Activated T-helper 2 cell treated with anti-CD3 and anti-CD28 coated beads, Interferon-gamma antibody, Interleukin-2, Interleukin-4, amounts not matched to agents 10 μg/mL and 5 μg/mL and 100 μg/mL, durations not matched to agents 14 hours and 24 hours and 36 hours (primary cell): ENCODE measurements at regions not wholly inside any gene's neighbourhood (a gene's known extent, or its start where the extent isn't known, plus 50 kb on each side); places are given as distances from the start of the nearest gene placed in this dataset.

ENCODE experiments used
- DNase-seq: peaks from one replicate; pipeline ENCODE4 v3.0.0; 2021; ENCODE audit warnings: low spot score
- H3K27ac Mint-ChIP-seq: one replicate; pipeline ENCODE4 v1.8.0; 2021; ENCODE audit warnings: mixed read lengths
- H3K27me3 Mint-ChIP-seq: one replicate; pipeline ENCODE4 v1.8.0; 2021; ENCODE audit warnings: low read depth, mixed read lengths
- H3K36me3 Mint-ChIP-seq: one replicate; pipeline ENCODE4 v1.8.0; 2021; ENCODE audit warnings: low read depth, mixed read lengths
- H3K4me1 Mint-ChIP-seq: one replicate; pipeline ENCODE4 v1.8.0; 2021; ENCODE audit warnings: low read depth, mixed read lengths
- H3K4me3 Mint-ChIP-seq: one replicate; pipeline ENCODE4 v1.8.0; 2021; ENCODE audit warnings: low read depth, mild to moderate bottlenecking, moderate library complexity, mixed read lengths
- H3K9me3 Mint-ChIP-seq: one replicate; pipeline ENCODE4 v1.8.0; 2021; ENCODE audit warnings: mixed read lengths
- intact Hi-C: fragments of 100-400 bp; cut with micrococcal nuclease; formaldehyde crosslinking; loops from one replicate; pipeline ENCODE4 v1.15.1; 2023

DNA sequence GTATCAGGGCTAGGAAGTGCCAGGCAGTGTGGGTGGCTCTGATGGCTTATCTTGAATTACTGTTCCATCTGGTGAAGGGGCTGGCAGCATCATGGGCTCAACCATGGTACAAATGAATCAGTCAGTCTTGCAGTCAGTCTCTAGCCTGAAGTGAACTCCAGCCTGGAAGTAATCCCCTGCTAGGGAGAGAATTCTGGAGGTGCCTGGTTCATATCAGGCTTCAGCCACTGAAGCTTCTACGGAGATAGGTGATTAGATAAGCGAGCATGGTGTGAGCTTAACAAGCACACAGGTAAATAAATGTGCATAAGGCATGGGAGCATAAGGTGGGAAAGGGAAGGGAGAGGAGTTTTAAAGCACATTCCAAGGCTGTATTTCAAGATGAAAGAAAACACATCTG lies 541.7 kb downstream of the MBD2 start:
- Mint-ChIP-seq H3K36me3 (no peaks in the 10 kb centered on the region), H3K4me3 (no peak overlapping the region), H3K4me1 (no peaks in the 10 kb centered on the region), H3K27ac (no peak overlapping the region), H3K27me3 (no peaks in the 10 kb centered on the region), H3K9me3 (no peaks in the 10 kb centered on the region)
- no peak for DNase-seq
- intact Hi-C loops, result no loop called here

DNA sequence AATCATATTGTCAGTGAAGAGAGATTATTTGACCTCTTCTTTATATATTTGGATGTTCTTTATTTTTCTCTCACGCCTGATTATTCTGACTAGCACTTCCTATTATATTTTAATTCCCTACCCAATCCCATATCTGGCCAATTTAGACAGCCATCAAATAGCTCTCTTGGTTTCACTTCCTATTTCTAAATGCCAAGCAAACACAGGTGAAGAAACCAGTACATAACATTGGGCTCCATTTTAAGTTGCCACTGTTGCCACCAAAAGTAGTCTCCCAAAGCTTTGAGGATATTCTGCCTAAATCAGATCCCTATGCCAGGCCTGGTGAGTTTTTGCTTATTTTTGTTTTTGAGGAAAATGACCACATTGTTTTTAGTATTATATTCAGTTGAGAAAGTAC lies 547.0 kb downstream of the MBD2 start:
- Mint-ChIP-seq H3K4me1 (no peaks in the 10 kb centered on the region), H3K4me3 (no peak overlapping the region), H3K27ac (no peak overlapping the region), H3K27me3 (no peaks in the 10 kb centered on the region), H3K9me3 (peaks cover 24% of the 10 kb centered on the region), H3K36me3 (no peaks in the 10 kb centered on the region)
- no peak for DNase-seq
- intact Hi-C loops, result no loop called here

DNA sequence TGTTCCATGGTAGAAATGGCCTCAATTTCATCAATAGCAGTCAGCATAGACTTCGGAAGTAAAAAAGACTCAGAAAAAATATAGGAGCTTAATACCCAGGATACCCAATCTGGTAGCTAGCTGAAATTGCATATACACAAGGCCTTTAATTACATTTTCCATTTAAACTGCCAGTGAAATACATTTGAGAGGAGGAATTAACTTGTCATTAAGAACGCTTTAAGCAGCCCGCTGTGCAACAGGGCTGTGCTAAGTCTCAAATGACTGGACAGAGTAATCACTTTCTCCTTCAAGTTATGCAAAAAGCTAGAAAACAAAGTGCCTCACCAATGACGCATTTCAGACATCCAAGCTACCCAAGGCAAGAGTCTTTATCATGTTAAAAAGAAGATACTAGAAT lies 558.8 kb downstream of the MBD2 start:
- intact Hi-C loops, result no loop called here
- Mint-ChIP-seq H3K27ac (no peak overlapping the region), H3K4me3 (no peak overlapping the region), H3K9me3 (peaks cover 41% of the 10 kb centered on the region), H3K27me3 (no peaks in the 10 kb centered on the region), H3K36me3 (no peaks in the 10 kb centered on the region), H3K4me1 (no peaks in the 10 kb centered on the region)
- no peak for DNase-seq

DNA sequence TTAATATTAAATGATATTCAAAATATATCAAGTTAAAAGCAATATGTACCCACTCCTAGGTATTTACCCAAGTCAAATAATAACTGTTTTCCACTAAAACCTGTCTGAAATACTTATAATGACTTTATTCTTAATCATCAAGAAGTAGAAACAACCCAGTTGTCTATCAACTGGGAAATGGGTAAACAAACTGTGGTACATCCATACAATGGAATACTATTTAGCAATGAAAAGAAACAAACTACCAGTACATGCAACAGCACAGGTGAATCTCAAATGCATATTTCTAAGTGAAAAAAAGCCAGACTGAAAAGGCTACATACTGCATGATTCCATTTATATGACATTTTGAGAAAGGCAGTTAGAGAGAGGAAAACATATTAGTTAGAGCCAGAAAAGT lies 559.9 kb downstream of the MBD2 start:
- H3K9me3 Mint-ChIP-seq, result peaks cover 38% of the 10 kb centered on the region
- no peak overlapping the region for H3K27ac Mint-ChIP-seq
- no peak overlapping the region for H3K4me3 Mint-ChIP-seq
- H3K4me1 Mint-ChIP-seq, result no peaks in the 10 kb centered on the region
- intact Hi-C loops, result no loop called here
- no peaks in the 10 kb centered on the region for H3K36me3 Mint-ChIP-seq
- no peaks in the 10 kb centered on the region for H3K27me3 Mint-ChIP-seq
- no peak for DNase-seq

DNA sequence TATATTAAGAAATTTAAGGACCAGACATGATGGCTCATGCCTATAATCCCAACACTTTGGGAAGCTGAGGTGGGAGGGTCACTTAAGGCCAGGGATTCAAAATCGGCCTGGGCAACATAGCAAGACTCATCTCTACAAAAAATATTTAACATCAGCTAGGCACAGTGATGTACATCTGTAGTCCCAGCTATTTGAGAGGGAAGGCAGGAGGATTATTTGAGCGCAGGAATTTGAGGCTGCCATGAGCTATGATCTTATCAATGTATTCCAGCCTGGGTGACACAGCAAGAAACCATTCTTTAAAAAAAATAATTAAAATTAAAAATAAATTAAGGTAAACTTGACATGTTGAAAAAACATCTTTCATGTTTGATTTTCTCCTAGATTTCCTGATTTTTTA lies 564.2 kb downstream of the MBD2 start:
- Mint-ChIP-seq H3K9me3 (peaks cover 45% of the 10 kb centered on the region), H3K27ac (no peak overlapping the region), H3K4me3 (no peak overlapping the region), H3K27me3 (no peaks in the 10 kb centered on the region), H3K4me1 (no peaks in the 10 kb centered on the region), H3K36me3 (no peaks in the 10 kb centered on the region)
- intact Hi-C loops, result no loop called here
- no peak for DNase-seq

DNA sequence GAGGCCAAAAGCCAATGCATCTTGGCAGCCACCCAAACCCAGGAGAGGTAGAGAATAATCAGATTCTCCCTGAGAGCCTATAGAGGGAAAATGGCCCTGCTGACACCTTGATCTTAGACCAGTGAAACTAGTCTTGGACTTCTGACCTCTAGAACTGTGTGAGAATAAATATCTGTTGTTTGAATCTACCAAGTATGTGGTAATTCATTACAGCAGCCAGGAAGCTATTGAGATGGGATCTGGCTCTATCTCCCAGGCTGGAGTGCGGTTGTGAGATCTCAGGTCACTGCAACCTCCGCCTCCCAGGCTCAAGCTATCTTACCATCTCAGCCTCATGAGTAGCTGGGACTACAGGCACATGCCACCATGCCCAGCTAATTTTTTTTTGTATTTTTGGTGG lies 567.2 kb downstream of the MBD2 start:
- Mint-ChIP-seq H3K4me3 (no peak overlapping the region), H3K27me3 (no peaks in the 10 kb centered on the region), H3K27ac (no peak overlapping the region), H3K36me3 (no peaks in the 10 kb centered on the region), H3K9me3 (peaks cover 47% of the 10 kb centered on the region), H3K4me1 (no peaks in the 10 kb centered on the region)
- intact Hi-C loops, result no loop called here
- no peak for DNase-seq

DNA sequence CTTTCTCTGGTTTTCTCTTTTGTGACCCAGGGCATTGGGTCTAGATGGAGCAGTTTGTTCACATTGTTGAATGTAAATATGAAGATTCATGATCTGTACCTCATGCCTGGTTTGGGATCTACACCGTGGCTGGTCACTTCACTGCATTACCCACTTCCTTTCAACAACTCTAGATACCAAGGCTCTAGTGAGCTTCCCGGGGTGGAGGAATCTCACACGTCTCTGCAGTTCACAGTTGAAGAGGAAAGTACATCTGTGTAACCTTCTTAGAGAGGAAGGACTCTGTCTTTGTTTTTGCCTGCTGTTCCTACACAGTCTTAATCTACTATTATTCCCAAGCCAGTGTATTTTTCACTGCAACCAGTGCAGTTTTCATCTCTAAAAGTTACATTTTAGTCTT lies 574.8 kb downstream of the MBD2 start:
- H3K36me3 Mint-ChIP-seq, result no peaks in the 10 kb centered on the region
- H3K4me1 Mint-ChIP-seq, result no peaks in the 10 kb centered on the region
- no peak overlapping the region for H3K4me3 Mint-ChIP-seq
- DNase-seq, result no peak
- peaks cover 27% of the 10 kb centered on the region for H3K9me3 Mint-ChIP-seq
- intact Hi-C loops, result no loop called here
- no peak overlapping the region for H3K27ac Mint-ChIP-seq
- H3K27me3 Mint-ChIP-seq, result no peaks in the 10 kb centered on the region

DNA sequence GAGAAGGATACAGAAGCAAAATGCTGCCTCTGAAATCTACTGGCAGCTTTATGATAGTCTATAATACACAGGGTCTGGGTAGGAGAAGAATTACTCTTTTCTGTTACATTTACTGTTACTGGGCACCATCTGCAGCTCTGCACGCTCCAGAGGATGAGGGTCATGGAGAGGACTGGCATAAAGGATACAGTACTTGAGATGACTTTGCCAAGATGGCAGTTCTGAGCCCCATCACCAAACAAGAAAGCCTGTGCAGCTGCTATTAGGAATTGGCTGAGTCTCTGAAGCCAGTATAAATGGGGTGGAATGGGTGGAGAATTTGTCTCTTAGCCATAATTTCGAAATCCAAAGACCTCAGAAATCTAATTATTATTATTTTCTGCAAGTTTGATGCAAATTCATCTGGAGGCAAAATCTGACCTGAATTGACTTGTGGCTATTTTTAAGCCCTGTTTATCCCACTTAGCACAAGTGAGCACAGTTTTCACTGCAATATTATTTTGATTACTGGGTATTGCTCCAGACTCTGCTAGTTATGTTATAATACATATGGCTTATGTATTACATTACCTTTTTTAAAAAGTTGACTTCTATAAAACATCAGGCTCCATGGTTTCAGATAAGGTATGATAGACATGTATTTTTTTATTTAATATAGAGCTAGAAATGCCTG lies 579.5 kb downstream of the MBD2 start:
- peaks cover 20% of the 10 kb centered on the region for H3K9me3 Mint-ChIP-seq
- no peak overlapping the region for H3K27ac Mint-ChIP-seq
- H3K4me1 Mint-ChIP-seq, result no peaks in the 10 kb centered on the region
- H3K36me3 Mint-ChIP-seq, result no peaks in the 10 kb centered on the region
- intact Hi-C loops, result no loop called here
- no peak overlapping the region for H3K4me3 Mint-ChIP-seq
- DNase-seq, result no peak
- no peaks in the 10 kb centered on the region for H3K27me3 Mint-ChIP-seq

DNA sequence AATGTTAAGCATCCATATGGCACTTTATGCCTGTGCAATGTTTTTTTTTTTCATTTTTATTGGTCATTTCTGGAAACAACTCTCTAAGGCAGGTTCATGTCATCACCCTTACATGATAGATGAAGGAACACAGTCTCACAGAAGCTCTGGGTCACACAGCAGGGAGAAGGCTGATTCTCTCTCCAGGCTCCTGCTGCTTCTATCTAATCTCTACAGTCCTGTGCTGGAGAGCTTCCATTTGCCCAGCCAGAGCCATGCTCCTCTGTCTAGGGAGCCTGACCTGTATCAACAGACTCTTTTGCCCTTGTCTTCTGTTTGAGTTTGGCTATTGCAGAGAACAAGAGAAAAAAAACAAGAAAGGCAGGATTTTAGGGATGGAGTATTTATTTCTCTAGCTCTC lies 584.8 kb downstream of the MBD2 start:
- no peaks in the 10 kb centered on the region for H3K36me3 Mint-ChIP-seq
- H3K4me3 Mint-ChIP-seq, result no peak overlapping the region
- no peaks in the 10 kb centered on the region for H3K4me1 Mint-ChIP-seq
- H3K27me3 Mint-ChIP-seq, result no peaks in the 10 kb centered on the region
- intact Hi-C loops, result no loop called here
- DNase-seq, result no peak
- H3K27ac Mint-ChIP-seq, result no peak overlapping the region
- peaks cover 27% of the 10 kb centered on the region for H3K9me3 Mint-ChIP-seq

DNA sequence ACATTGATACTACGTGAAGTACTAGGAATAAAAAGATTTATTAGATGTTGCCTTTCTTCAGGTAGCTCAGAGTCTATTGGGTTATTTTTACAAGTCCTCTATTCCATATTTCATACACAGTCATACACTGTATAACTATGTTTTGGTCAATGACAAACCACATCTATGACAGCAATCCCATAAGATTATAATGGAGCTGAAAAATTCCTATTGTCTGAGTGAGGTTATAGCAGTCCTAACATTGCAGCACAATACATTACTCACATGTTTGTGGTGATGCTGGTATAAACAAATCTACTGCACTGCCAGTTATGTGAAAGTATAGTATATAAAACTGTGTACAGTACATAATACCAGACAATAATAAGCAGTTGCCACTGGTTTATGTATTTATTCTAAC lies 595.1 kb downstream of the MBD2 start:
- DNase-seq, result no peak
- Mint-ChIP-seq H3K27me3 (no peaks in the 10 kb centered on the region), H3K4me3 (no peak overlapping the region), H3K36me3 (no peaks in the 10 kb centered on the region), H3K9me3 (peaks cover 27% of the 10 kb centered on the region), H3K4me1 (no peaks in the 10 kb centered on the region), H3K27ac (no peak overlapping the region)
- intact Hi-C loops, result no loop called here

DNA sequence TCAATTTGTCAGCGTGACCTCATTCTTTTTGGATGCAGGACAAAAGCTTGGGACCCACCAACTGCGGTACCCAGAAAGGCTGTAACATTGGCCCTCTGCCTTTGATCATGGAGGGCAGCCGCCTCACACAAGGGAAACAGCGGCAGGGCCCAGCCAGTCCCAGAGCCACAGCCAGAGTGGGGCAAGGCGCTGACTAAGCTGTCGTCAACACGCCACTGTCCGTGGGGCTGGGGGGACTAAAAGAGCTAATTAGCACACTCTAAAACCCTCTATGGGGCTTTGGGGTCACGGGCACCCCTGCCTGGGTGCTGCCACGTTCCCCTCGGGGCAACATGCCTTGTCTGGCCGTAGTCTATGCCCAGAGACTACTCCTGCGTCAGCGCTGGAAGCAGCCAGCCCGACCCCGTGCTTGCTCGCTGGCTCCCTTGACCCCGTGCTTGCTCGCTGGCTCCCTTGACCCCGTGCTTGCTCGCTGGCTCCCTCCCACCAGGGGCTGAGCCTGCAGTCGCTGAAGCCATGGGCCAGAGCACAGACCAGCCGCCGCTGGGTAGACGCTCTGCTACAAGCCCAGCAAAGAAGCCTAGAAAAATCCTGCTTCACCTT lies 598.4 kb downstream of the MBD2 start:
- Mint-ChIP-seq H3K27ac (no peak overlapping the region), H3K9me3 (peaks cover 16% of the 10 kb centered on the region), H3K4me3 (no peak overlapping the region), H3K36me3 (no peaks in the 10 kb centered on the region), H3K27me3 (no peaks in the 10 kb centered on the region), H3K4me1 (no peaks in the 10 kb centered on the region)
- intact Hi-C loops, result no loop called here
- no peak for DNase-seq

DNA sequence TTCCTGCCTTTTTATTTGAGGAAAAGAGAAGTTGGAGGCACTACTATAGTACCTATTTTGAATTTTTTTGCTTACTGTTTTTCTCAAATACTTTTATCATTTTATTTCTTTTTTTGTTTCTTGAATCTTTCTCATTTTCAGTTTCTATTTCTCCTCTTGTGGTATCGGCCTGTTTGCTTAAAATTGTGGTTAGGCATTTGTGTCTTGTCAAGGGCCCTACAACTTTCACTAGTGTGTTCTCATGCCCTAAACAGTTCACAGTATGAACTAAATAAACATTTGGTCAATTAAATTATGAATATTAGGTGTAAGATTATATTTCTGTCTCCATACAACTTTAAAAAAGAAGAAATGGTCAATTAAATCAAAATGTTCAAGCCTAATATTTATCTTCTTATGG lies 613.5 kb downstream of the MBD2 start:
- DNase-seq, result no peak
- no peaks in the 10 kb centered on the region for H3K4me1 Mint-ChIP-seq
- peaks cover 8% of the 10 kb centered on the region for H3K9me3 Mint-ChIP-seq
- intact Hi-C loops, result no loop called here
- H3K27me3 Mint-ChIP-seq, result no peaks in the 10 kb centered on the region
- no peak overlapping the region for H3K27ac Mint-ChIP-seq
- H3K4me3 Mint-ChIP-seq, result no peak overlapping the region
- H3K36me3 Mint-ChIP-seq, result no peaks in the 10 kb centered on the region

DNA sequence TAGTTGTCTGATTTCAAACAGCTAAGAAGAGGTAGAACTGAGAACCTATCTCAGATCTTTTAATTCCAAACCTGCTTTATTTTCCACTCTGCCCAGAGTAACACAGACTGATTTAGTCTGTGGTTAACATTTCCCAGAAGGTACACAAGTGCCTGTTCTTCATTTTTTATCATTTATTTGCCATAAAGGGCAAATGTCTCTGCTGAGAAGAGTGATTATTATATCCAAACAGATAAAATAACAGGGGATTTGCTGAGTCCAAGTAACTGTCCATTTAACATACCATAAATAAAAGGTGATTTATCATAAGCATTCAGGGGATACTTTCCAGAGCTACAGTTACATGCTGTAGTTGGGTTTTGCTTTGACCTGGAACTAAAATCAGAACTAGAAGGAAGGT lies 617.7 kb downstream of the MBD2 start:
- no peaks in the 10 kb centered on the region for H3K27me3 Mint-ChIP-seq
- no peaks in the 10 kb centered on the region for H3K4me1 Mint-ChIP-seq
- no peaks in the 10 kb centered on the region for H3K36me3 Mint-ChIP-seq
- no peak for DNase-seq
- intact Hi-C loops, result no loop called here
- no peak overlapping the region for H3K27ac Mint-ChIP-seq
- no peak overlapping the region for H3K4me3 Mint-ChIP-seq
- peaks cover 8% of the 10 kb centered on the region for H3K9me3 Mint-ChIP-seq

DNA sequence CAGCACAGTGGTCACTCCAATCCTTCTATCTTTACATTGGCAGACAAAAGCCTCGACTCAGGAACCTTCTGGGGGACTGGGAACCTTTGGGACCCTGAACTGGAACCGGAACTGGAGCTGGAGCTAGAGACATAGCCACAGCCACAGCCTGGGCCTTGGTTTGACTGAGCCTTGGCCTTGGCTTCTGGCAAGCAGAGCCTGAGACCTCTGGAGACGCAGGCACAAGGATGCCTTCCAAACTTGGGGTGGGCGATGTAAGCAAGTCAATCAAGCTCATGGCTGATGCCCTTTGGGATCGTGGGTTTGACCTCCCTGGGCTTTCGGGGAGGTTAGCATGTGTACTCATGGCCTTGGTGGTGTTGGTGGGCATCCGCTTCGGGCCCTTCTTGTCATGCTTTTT lies 619.3 kb downstream of the MBD2 start:
- Mint-ChIP-seq H3K27me3 (no peaks in the 10 kb centered on the region), H3K4me1 (no peaks in the 10 kb centered on the region), H3K27ac (no peak overlapping the region), H3K36me3 (no peaks in the 10 kb centered on the region), H3K9me3 (peaks cover 8% of the 10 kb centered on the region), H3K4me3 (no peak overlapping the region)
- intact Hi-C loops, result no loop called here
- DNase-seq, result no peak
